NB4 (cell line): ENCODE measurements at regions not wholly inside any gene's neighbourhood (a gene's known extent, or its start where the extent isn't known, plus 50 kb on each side); places are given as distances from the start of the nearest gene placed in this dataset.
"Not testable (repeated sequence)": the region's sequence is repeated elsewhere in the genome, so short reads cannot be mapped to it uniquely, and the experiment has no call there.

Experiments
- DNase-seq: peaks from one replicate; pipeline ENCODE4 v3.0.0; 2010; ENCODE audit warnings: low read depth
- H3K4me3 ChIP-seq: one replicate; pipeline ENCODE4 v1.5.1; 2011; ENCODE audit warnings: mild to moderate bottlenecking, low read depth, low read length, moderate library complexity
- MYC ChIP-seq: IDR thresholded peaks from 2 replicates; pipeline ENCODE4 v1.6.1; 2011; ENCODE audit warnings: low read depth, low read length
- POLR2A ChIP-seq: IDR thresholded peaks from 2 replicates; pipeline ENCODE4 v1.6.1; 2011; ENCODE audit warnings: mild to moderate bottlenecking; ENCODE audit not compliant: insufficient read length; ENCODE audit errors: extremely low read depth
- TF ChIP-seq, protein P1 (sequence below): IDR thresholded peaks from one replicate; pipeline ENCODE4 v1.5.1; 2012; ENCODE audit warnings: low read depth, low read length
- TF ChIP-seq, protein P2 (sequence below): IDR thresholded peaks from 2 replicates; pipeline ENCODE4 v1.6.1; 2011; ENCODE audit warnings: low read depth, low read length

DNA sequence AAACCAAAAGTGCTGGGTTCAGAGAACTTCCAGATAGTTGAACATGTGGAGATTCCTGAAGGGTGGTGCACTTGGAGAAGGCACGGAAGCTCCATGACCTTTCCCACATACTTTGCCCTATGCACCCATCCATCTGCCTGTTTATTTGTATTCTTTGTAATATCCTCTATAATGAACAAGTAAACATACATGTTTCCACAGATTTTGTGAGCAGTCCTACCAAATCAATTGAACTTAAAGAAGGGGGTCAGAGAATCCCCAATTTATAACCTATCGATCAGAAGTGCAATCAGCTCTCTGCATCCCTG, 121.4 kb downstream of the ADSS2 start:
- TF ChIP-seq, protein P1, sequence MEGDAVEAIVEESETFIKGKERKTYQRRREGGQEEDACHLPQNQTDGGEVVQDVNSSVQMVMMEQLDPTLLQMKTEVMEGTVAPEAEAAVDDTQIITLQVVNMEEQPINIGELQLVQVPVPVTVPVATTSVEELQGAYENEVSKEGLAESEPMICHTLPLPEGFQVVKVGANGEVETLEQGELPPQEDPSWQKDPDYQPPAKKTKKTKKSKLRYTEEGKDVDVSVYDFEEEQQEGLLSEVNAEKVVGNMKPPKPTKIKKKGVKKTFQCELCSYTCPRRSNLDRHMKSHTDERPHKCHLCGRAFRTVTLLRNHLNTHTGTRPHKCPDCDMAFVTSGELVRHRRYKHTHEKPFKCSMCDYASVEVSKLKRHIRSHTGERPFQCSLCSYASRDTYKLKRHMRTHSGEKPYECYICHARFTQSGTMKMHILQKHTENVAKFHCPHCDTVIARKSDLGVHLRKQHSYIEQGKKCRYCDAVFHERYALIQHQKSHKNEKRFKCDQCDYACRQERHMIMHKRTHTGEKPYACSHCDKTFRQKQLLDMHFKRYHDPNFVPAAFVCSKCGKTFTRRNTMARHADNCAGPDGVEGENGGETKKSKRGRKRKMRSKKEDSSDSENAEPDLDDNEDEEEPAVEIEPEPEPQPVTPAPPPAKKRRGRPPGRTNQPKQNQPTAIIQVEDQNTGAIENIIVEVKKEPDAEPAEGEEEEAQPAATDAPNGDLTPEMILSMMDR: no peak
- TF ChIP-seq, protein P2, sequence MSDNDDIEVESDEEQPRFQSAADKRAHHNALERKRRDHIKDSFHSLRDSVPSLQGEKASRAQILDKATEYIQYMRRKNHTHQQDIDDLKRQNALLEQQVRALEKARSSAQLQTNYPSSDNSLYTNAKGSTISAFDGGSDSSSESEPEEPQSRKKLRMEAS: no peak
- TF ChIP-seq POLR2A (no peak), MYC (no peak)
- DNase-seq: no peak
- no peak overlapping the region for H3K4me3 ChIP-seq

DNA sequence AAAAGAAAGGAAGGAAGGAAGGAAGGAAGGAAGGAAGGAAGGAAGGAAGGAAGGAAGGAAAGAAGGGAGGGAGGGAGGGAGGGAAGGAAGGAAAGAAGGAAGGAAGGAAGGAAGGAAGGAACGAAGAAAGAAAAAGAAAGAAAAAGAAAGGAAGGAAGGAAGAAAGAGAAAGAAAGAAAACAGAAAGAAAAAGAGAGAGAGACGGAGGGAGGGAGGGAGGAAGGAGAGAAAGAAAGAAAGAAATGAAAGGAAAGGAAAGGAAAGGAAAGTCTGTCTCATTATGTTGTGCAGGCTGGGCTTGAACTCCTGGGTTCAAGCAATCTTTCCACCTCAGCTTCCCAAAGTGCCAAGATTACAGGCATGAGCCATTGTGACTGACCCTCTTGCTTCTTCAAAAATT, 118.9 kb downstream of the ADSS2 start:
- not testable (repeated sequence) for H3K4me3 ChIP-seq, DNase-seq

DNA sequence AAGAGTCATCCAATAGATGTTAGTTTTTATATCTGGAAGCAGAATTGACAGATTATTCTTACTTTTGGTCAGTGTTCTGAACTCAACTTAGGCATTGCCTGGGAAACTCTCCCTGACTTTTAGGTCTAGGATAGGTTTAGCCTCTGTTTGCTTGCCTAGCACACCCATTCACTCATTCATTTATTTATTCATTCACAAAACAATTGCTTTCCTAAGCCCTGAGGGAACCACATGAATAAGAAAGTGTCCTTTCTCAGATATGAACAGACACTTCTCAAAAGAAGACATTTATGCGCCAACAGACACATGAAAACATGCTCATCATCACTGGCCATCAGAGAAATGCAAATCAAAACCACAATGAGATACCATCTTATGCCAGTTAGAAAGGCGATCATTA, 117.4 kb downstream of the ADSS2 start:
- not testable (repeated sequence) for H3K4me3 ChIP-seq, DNase-seq

DNA sequence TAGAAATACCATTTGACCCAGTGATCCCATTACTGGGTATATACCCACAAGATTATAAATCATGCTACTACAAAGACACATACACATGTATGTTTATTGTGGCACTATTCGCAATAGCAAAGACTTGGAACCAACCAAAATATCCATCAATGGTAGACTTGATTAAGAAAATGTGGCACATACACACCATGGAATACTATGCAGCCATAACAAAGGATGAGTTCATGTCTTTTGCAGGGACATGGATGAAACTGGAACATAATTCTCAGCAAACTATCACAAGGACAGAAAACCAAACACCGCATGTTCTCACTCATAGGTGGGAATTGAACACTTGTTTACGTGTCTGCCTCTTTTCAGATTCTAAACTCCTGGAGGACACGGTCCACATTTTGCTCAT, 116.9 kb downstream of the ADSS2 start:
- H3K4me3 ChIP-seq, DNase-seq: not testable (repeated sequence)

DNA sequence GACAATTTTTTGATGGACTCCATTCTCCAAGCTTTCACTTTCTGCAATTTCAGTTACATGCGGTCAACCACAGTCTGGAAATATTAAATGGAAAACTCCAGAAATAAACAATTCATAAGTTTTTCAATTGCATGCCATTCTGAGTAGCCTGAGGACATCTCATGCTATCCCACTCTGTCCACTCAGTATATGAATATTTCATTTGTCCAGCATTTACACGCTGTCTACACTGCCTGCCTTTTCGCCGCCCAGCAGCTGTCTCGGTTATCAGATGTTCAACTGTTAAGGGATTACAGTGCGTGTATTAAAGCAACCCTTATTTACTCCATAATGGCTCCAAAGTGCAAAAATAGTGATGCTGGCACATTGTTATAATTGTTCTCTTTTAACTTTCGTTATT, 116.3 kb downstream of the ADSS2 start:
- H3K4me3 ChIP-seq: no peak overlapping the region
- TF ChIP-seq MYC (no peak), POLR2A (no peak)
- TF ChIP-seq, protein P1: no peak
- TF ChIP-seq, protein P2: no peak
- DNase-seq: no peak

DNA sequence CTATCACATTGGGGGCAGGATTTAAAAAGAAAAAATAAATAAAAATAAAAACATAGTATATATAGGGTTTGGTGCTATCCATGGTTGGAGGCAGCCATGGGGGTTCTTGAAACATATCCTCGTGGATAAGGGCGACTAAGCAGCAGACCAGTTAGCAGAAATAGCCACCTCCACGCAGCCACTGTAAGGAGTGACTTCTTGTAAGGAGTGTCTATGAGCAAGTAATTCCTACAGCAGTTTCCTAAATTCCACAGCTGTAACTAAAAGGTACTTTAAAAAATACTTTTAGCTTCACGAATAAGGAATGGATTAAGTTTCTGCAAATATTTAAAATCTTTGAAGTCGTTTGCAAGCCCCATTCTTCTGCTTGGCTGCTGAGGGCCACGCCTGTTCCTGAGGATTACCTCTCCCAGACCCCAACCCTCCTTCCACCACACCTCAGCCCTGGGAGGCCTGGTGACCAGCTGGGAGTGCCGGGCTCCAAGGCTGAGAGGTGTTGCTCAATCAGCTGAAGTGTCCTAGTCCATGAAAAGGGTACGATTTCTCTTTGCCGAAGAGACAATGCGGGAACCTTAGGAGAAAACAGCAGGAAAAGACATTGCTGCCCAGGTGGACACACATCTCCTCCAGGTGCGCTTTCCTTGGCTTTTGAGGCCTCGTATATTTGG, 115.3 kb downstream of the ADSS2 start:
- DNase-seq: no peak
- TF ChIP-seq, protein P2: no peak
- TF ChIP-seq, protein P1: no peak
- TF ChIP-seq POLR2A: no peak
- no peak for TF ChIP-seq MYC
- H3K4me3 ChIP-seq: no peak overlapping the region

DNA sequence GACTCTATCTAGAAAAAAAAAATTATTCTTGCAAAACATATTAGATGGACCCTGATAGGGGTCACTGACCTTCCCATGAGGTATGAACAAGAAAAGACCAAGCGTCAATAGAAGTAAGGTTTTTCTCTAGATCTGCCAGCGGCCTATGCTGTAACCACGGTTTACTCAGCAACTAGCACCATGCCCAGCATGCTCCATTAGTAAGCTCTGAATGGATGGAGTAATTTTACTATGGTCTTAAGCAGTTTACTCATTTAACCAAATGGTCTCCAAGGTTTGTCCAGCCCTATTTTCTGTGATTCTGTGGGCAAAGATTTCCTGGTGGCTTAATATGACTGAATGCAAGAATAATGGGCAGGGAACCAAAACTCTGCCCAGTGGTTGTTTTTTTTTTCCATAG, 113.9 kb downstream of the ADSS2 start:
- TF ChIP-seq POLR2A (no peak), MYC (no peak)
- TF ChIP-seq, protein P2: no peak
- TF ChIP-seq, protein P1: no peak
- DNase-seq: no peak
- no peak overlapping the region for H3K4me3 ChIP-seq
